ENCODE measurements at regions not wholly inside any gene's neighbourhood (a gene's known extent, or its start where the extent isn't known, plus 50 kb on each side); places are given as distances from the start of the nearest gene placed in this dataset.

DNA sequence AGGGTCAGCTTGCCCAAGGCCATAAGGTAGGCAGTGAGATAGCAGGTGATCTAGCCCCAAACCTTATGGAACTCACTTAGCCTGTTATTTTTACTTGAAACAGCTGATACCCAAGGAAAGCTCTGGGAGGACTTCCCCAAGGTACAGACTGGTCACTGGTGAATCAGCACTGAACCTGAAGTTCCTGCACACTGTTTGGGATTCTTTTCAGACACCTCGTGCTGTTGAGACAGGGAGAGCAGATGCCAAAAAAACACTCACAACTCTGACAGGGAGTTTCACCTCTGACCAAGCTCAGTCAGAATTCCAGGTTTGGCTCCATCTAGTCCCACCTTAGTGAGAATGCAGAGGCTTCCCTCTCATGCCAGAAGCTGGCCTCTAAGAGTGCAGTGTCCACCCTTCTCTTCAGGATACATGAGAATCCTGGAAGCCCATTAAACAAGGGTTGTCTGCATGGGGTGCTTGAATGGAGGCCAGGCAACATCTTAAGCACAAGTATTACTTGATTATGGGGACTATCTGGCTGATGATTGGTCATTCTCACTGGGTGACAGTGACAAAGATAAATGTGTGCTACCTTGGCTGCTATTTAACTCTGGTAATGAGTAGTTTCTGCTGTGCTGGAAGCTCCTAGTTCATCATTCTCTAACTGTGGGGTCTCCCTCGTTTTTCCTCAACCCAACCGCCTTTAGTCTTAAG, 122.8 kb upstream of the SLIT3 start:
- Histone ChIP-seq H3K27ac (ENCODE audit: low read length in 2 of 2) (no peak overlapping the region), H3K4me1 (ENCODE audit: control insufficient read depth in 2 of 2, insufficient read depth in 2 of 2, low read length in 2 of 2) (no peaks in the 10 kb centered on the region), H3K36me3 (replicated peaks in 1 of 2; ENCODE audit: control extremely low read depth in 1 of 2, control insufficient read depth in 1 of 2, extremely low read depth in 1 of 2, insufficient read depth in 2 of 2, low read length in 1 of 2) (no peaks in the 10 kb centered on the region), H3K79me2 (ENCODE audit: control insufficient read depth, insufficient read depth, low read length) (no peaks in the 10 kb centered on the region), H3K9me3 (ENCODE audit: control extremely low read depth in 1 of 3, control insufficient read depth in 2 of 3, insufficient read depth in 1 of 3, low read length in 2 of 3) (peaks cover 0 to 3% (median 0%) of the 10 kb centered on the region in 3 donors), H3K4me2 (replicated peaks; ENCODE audit: low read depth, low read length, poor library complexity, severe bottlenecking) (no peak overlapping the region), H3K27me3 (replicated peaks in 1 of 4; ENCODE audit: control extremely low read depth in 1 of 4, control insufficient read depth in 3 of 4, insufficient read depth in 4 of 4, low read length in 3 of 4) (no peaks in the 10 kb centered on the region), H3K4me3 (ENCODE audit: control extremely low read depth in 1 of 5, extremely low read depth in 1 of 5, insufficient read depth in 1 of 5, low read depth in 2 of 5, low read length in 4 of 5) (no peak overlapping the region), H4K20me1 (ENCODE audit: control insufficient read depth, insufficient read depth, low read length, poor library complexity, severe bottlenecking) (no peaks in the 10 kb centered on the region), H2AFZ (ENCODE audit: insufficient read depth, low read depth, low read length, poor library complexity, severe bottlenecking) (no peak overlapping the region), H3K9ac (ENCODE audit: low read length) (no peak overlapping the region)
- 100% methylated on average over 1 of the region's 3 CpGs for WGBS (ENCODE audit: insufficient coverage)
- Mint-ChIP-seq H3K4me3 (no peak overlapping the region), H3K27me3 (peaks cover 7% of the 10 kb centered on the region), H3K9me3 (ENCODE audit: insufficient read depth) (no peaks in the 10 kb centered on the region), H3K4me1 (no peaks in the 10 kb centered on the region), H3K27ac (no peak overlapping the region)
- TF ChIP-seq, protein P1, sequence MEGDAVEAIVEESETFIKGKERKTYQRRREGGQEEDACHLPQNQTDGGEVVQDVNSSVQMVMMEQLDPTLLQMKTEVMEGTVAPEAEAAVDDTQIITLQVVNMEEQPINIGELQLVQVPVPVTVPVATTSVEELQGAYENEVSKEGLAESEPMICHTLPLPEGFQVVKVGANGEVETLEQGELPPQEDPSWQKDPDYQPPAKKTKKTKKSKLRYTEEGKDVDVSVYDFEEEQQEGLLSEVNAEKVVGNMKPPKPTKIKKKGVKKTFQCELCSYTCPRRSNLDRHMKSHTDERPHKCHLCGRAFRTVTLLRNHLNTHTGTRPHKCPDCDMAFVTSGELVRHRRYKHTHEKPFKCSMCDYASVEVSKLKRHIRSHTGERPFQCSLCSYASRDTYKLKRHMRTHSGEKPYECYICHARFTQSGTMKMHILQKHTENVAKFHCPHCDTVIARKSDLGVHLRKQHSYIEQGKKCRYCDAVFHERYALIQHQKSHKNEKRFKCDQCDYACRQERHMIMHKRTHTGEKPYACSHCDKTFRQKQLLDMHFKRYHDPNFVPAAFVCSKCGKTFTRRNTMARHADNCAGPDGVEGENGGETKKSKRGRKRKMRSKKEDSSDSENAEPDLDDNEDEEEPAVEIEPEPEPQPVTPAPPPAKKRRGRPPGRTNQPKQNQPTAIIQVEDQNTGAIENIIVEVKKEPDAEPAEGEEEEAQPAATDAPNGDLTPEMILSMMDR (IDR thresholded peaks at IDR 0.05) = no peak
- no peak for TF ChIP-seq EZH2 (IDR thresholded peaks at IDR 0.05; ENCODE audit: borderline replicate concordance, insufficient read depth, low read depth, low read length, poor library complexity, severe bottlenecking)
- intact Hi-C loops (cut with micrococcal nuclease) = no loop called here
- ChIA-PET POLR2A (no interaction called here), CTCF (no interaction called here)
- ATAC-seq (ENCODE audit: low read depth) (no peak), DNase-seq (no peak)

DNA sequence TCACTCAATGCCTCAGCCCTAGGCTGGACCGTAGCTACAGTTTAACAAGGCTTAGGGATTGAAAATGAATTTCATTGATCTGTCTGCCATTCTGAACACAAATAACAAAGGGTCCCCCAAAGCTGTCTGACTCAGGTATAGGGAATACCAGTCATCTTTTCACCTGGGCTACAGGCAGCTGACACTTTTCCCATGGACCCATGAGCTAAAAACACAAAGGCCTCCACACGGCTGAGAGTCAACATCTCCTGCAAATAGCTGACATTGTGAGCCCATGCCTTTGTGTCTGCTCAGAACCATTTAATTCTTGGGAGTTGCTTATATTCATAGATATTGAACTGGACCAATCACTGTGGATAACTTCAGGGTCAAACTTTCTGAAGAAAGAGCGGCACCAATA, 121.1 kb upstream of the SLIT3 start:
- Histone ChIP-seq H3K9me3 (ENCODE audit: control extremely low read depth in 1 of 3, control insufficient read depth in 2 of 3, insufficient read depth in 1 of 3, low read length in 2 of 3) (peaks cover 0 to 3% (median 0%) of the 10 kb centered on the region in 3 donors), H3K4me1 (ENCODE audit: control insufficient read depth in 2 of 2, insufficient read depth in 2 of 2, low read length in 2 of 2) (no peaks in the 10 kb centered on the region), H2AFZ (ENCODE audit: insufficient read depth, low read depth, low read length, poor library complexity, severe bottlenecking) (no peak overlapping the region), H3K9ac (ENCODE audit: low read length) (no peak overlapping the region), H3K4me3 (ENCODE audit: control extremely low read depth in 1 of 5, extremely low read depth in 1 of 5, insufficient read depth in 1 of 5, low read depth in 2 of 5, low read length in 4 of 5) (no peak overlapping the region), H3K79me2 (ENCODE audit: control insufficient read depth, insufficient read depth, low read length) (no peaks in the 10 kb centered on the region), H3K27me3 (replicated peaks in 1 of 4; ENCODE audit: control extremely low read depth in 1 of 4, control insufficient read depth in 3 of 4, insufficient read depth in 4 of 4, low read length in 3 of 4) (no peaks in the 10 kb centered on the region), H3K4me2 (replicated peaks; ENCODE audit: low read depth, low read length, poor library complexity, severe bottlenecking) (no peak overlapping the region), H3K36me3 (replicated peaks in 1 of 2; ENCODE audit: control extremely low read depth in 1 of 2, control insufficient read depth in 1 of 2, extremely low read depth in 1 of 2, insufficient read depth in 2 of 2, low read length in 1 of 2) (no peaks in the 10 kb centered on the region), H4K20me1 (ENCODE audit: control insufficient read depth, insufficient read depth, low read length, poor library complexity, severe bottlenecking) (no peaks in the 10 kb centered on the region), H3K27ac (ENCODE audit: low read length in 2 of 2) (no peak overlapping the region)
- no peaks in the 10 kb centered on the region for H3K9me3 Mint-ChIP-seq (ENCODE audit: insufficient read depth)
- H3K27me3 Mint-ChIP-seq = peaks cover 16% of the 10 kb centered on the region
- no peak for DNase-seq
- ATAC-seq (ENCODE audit: low read depth) = no peak
- peaks cover 1% of the 10 kb centered on the region for H3K4me1 Mint-ChIP-seq
- CTCF ChIA-PET = no interaction called here
- no peak overlapping the region for H3K27ac Mint-ChIP-seq
- POLR2A ChIA-PET = interaction anchor here (0.6 kb wide), 1 partner anchor 935 kb away, joined by 3 read pairs; no protein-coding TSS in a partner anchor
- TF ChIP-seq, protein P1 (IDR thresholded peaks at IDR 0.05) = no peak
- TF ChIP-seq EZH2 (IDR thresholded peaks at IDR 0.05; ENCODE audit: borderline replicate concordance, insufficient read depth, low read depth, low read length, poor library complexity, severe bottlenecking) = no peak
- whole genome bisulfite sequencing (ENCODE audit: insufficient coverage) = 90% methylated on average over 2 of the region's 3 CpGs
- intact Hi-C loops (cut with micrococcal nuclease) = no loop called here
- H3K4me3 Mint-ChIP-seq = no peak overlapping the region

Measured in B cell (primary cell).